ENCODE measurements at regions not wholly inside any gene's neighbourhood (a gene's known extent, or its start where the extent isn't known, plus 50 kb on each side); places are given as distances from the start of the nearest gene placed in this dataset.

DNA sequence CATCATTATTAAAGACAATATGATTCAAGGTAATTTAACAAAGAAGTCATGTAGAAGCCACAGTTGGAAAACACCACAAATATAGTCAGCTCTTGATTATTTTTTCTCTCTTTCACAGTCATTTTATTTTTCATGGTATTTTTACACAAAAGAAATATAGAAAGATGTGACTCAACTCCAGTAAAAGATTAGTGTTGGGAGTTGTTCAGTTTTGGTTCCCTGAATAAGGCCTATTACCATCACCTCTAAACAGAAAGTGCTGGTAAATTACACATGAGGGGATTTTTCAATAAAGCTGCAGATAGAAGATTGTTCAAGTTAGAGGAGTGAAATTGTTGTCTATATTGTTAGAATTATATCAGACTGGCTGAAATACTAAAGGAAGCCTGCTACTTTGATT, 107.0 kb downstream of the DDIT4L start:
- no peak for DNase-seq (ENCODE audit: low read depth)

DNA sequence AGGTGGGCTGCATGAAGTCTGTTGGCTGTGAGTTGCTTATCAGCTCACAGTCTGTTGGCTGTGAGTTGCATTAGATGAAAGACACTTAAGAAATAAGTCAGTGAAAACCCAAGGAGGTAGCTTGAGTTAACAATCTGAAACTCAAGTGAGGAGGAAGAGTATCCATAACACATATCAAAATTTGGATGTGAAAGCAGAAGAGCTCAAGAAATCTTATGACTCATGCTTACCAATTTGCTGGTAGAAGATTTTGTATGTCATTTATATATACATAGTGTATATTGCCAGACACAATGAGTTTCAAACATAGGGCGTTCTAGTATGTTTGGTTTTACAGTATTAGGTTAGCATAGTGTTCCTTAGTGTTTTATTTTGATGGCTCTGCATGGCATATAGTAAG, 107.4 kb downstream of the DDIT4L start:
- no peak for DNase-seq (ENCODE audit: low read depth)

DNA sequence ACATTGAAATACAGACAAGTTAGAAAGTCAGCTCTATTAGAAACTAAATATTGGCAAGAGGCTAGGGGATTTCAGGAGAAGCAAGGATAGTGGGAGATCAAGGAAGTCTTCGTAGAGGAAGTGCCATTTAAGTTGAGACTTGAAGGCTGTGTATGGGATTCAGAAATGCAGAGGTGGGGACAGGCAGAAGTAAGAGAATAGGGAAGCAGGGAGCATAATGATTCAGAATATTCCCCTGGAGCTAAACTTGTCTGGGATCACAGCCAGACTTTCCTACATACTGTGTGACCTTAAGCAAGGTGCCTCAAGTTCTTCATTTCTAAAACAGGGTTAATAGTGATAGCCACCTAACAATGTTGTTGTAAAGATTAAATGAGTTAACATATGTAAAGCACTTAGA, 108.8 kb downstream of the DDIT4L start:
- DNase-seq (ENCODE audit: low read depth), result no peak

DNA sequence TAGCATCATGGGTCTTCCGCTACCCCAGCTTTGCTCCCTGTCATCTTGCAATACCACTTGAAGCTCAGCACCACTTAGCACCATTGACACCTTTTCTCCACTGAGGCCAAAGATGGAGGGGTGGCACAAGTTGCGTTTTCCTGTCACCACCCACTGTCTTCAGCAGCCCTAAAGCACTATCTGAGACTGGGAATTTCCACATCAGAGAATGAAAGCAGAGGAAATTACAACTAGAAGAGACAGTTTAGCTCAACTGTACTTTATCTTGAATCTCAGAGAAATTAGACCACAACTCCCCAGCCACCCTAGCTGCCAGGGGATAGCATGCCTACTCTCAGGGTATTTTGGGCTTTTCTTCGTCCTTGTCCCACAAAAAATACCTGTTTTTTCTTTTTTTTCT, 111.0 kb downstream of the DDIT4L start:
- DNase-seq (ENCODE audit: low read depth), result no peak

DNA sequence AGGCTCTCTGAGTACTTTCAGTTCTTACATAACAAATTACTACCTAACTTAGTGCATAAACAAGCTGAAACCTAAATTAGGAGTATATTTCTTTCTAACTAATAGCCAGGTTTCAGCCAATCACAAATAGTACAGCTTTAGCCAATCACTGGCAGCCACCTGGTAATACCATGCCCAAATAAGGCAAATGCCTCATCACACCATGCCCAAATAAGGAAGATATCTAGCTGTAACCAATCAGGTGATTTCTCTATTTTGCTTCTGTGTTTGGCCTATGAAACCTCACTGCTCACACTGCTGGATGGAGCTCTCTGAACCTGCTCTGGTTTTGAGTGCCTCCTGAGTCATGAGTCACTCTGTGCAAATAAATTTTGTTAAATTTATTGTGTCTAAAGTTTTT, 113.5 kb downstream of the DDIT4L start:
- no peak for DNase-seq (ENCODE audit: low read depth)

DNA sequence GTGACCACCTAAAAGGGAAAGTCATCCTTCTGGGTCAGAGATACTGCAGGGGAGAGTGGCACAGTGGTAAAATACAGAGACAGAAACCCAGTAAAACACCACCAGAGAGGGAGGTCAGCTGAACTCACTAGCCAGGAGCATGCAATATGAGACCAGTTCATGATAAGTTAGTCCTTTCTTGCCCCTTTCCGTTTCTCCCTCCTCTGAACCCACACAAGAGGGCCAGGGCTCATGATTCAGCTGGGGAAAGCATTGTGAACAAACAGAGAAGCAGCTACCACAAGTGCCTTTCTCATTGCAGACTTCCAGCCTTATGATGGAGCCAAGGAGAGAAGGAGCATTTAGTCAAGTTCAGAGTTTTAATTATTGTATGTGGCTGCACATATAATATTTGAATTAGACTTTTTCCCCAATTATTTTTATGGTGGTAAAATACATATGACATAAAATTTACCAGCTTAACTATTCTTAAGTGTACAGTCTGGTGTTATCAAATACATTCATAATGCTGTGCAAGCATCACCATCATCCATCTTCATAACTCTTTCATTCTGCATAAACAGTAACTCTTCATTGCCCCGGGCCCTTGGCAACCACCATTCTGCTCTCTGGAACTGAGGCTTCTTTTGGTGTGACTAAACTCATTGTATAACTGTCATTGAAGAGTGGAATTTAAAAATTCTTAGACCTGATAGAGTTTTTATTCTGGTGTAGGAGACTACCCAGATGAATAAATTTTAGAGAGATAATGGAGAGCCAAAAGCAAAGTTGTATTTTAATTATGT, 114.6 kb downstream of the DDIT4L start:
- no peak for DNase-seq (ENCODE audit: low read depth)

DNA sequence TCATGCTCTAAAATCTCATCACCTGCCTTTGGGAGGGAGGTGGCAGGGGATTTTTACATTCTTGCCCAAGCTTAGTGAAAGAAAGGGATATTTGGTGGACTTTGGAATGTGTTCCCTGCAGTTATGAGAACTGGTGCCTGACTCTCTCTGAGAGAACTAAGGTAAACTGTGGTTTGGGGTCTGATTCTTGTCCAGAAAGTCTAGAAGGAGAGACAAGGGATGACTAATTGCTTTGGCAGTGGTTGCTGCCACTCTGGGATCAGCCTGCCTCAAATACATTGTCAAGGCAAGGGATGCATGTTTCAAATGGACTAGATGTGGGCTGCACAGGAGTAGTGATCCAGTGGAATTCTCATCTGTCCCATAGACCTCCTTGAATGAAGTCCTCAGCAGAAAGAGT, 115.2 kb downstream of the DDIT4L start:
- DNase-seq (ENCODE audit: low read depth), result no peak

DNA sequence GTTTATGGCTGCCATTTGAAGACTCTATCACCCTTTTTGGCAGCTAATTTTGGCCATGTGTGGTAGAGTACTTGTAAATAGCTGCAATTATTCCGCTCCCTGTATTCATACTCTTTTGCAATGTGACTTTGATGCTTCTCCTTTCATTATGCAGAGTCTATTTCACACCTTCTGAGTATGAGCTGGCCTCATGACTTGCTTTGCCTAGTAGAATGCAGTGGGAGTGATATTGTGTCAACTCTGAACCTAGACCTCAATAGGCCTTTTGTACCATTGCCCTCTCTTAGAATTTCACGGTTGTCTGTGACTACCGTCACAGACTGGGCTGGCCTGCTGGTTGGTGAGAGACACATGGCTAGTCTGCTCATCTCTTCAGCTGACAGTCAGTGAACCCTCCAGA, 118.8 kb downstream of the DDIT4L start:
- no peak for DNase-seq (ENCODE audit: low read depth)

DNA sequence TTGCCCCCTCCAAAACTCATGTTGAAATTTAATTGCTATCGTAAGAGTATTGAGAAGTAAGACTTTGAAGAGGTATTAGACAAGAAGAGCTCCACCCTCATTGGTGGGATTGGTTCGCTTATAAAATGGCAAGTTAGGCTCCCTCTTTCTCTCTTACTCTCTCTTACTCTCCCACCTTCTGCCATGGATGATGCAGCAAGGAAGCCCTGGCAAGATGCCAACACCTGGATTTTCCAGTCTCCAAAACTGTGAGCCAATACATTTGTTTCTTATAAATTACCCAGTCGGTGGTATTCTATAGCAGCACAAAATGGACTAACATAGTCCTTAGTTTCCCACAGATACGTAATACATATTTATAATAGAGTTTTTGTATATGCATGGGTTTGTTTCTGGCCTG, 119.4 kb downstream of the DDIT4L start:
- DNase-seq (ENCODE audit: low read depth), result no peak

DNA sequence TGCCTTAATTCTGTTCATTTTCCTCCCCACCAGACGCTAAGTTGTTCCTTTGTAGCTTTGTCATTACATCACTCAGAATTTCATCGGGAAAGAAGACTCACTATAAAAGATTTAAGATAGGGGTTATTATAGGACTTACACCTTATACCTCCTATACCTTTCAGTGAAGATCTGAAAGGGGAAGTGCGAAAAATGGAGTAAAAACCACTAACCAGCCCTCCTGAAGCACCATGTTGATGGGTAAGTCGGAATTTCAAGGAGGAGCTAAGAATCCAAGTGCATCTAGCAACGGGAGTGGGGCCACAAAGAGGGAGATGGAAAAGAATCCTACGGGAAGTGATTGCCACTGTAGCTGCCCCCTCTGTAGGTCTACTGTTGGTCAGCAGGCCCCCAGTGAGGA, 119.1 kb upstream of the H2AZ1 start:
- DNase-seq (ENCODE audit: low read depth), result no peak

DNA sequence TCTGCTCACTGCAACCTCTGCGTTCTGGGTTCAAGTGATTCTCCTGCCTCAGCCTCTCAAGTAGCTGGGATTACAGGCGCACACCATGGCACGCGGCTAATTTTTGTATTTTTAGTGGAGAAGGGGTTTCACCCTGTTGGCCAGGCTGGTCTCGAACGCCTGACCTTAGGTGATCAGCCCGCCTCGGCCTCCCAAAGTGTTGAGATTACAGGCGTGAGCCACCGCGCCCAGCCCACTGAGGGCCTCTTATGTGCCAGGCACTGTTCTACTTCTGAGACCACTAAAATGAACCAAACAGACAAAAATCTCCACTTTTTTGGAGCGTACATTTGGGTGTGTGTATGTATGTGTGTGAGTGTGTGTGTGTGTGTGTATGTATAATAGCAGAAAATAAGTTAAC, 117.2 kb upstream of the H2AZ1 start:
- DNase-seq (ENCODE audit: low read depth), result no peak

DNA sequence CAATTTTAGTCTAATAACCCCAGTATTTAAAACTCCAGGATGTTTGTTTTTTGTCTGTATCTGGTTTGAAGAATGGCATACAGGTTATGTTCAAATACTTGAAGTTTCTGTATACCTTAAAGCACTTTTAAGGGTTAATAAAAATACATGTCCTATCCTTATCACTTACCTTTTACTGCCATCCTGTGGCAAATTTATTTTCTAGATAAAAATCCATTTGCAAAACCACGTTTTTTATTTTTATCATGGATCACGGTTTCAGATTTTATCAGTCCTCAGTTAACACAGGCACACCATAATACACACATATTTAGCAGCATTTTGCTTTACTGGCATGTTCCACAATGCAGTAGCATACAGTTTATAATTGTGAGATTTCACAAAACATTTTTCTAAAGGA, 113.3 kb upstream of the H2AZ1 start:
- no peak for DNase-seq (ENCODE audit: low read depth)

DNA sequence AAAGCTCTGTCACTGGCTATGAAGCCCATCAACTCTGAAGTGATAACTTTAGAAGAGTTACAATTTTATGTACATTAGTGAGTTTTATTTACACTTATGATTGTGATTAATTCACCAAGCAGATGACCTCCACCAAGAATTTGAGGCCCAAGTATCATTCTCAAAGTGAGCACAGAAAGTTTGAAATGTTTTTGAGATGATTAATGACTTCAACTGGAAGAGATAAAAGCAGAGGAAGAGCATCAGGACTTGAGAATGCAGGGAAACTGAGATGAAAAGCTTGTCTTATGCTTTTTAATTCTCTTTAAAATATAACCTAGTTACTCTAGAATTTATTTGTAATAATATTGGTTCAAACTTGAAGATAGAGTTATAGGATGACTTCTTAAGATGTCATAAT, 112.8 kb upstream of the H2AZ1 start:
- DNase-seq (ENCODE audit: low read depth), result no peak

DNA sequence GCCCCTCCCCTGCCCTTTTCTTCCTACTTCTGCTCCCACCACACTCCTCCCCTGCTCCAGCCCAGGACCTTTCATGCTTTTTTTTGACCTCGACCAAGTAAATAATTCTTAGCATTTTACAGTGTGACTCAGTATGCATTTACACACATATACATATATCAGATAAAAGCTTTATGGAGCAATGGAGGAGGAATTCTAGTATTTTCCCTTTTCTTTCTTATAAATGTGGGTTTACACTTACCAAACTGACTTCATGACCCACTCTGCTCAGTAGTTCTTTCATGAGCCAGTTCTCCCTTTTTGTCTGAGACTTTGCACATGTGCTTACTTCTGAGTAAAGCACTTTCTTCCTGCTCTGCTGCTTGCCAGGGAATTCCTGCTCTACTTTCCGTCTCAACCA, 111.8 kb upstream of the H2AZ1 start:
- DNase-seq (ENCODE audit: low read depth), result no peak

DNA sequence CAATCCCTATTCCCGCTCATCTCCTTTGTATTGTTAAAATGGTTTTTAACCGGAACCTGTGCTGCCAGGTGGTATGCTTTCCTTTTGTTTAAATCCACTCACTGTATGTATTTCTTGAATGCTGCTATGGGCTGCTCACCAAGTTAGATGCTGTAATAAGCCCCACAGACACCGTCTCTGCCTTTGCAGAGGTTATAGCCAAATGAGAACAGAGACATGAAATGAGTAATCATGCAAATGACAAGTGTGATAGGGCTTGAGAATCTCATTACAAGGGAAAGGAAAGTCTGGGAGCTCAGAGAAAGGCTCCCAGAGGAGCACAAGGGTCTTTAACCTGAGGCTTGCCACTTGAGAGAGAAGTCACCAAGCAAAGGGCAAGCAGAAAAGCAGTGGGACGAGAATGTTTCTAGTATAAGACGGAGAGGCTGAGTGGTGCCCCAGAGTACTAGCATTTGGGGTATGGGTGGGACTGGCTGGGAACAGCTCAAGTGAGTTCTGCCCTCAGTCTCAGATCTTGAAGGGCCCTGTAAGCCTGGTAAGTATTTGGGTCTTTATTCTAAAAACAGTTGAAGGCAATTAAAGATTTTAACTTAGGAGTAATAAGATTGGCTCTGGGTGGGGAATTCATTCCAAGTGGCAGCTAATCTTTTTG, 110.8 kb upstream of the H2AZ1 start:
- no peak for DNase-seq (ENCODE audit: low read depth)

DNA sequence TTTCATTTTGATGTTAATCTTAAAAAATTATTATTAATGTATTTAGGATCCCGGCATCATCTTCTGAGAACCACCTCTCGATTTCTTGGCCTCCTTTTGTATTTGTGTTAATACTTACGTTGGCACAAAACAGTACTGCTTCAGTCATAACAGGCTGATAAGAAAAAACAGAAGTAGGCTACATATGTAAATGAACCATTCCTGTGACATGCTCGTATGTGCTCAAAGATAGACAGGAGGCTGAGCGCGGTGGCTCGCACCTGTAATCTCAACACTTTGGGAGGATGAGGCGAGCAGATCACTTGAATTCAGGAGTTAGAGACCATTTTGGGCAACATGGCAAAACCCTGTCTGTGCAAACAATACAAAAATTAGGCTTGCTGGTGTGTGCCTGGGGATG, 109.4 kb upstream of the H2AZ1 start:
- DNase-seq (ENCODE audit: low read depth), result no peak

DNA sequence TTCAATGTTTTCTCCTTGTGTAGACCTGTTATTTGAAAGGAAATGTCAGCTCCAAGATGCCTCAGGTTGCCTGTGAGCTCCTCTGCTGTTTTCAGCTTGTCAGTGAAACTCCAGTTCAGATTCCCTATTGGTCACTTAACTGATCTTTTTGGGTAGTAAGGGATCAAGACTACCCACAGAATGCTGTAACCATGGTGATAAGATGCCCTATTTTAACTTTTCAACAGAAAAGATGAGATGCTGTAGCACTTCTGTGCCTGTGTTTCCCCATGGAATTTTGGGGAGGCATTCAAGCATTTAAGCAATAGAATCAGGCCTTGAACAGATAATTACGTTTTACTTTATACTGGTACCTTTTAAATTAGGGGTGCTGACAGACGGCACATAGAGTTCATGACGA, 106.6 kb upstream of the H2AZ1 start:
- no peak for DNase-seq (ENCODE audit: low read depth)

DNA sequence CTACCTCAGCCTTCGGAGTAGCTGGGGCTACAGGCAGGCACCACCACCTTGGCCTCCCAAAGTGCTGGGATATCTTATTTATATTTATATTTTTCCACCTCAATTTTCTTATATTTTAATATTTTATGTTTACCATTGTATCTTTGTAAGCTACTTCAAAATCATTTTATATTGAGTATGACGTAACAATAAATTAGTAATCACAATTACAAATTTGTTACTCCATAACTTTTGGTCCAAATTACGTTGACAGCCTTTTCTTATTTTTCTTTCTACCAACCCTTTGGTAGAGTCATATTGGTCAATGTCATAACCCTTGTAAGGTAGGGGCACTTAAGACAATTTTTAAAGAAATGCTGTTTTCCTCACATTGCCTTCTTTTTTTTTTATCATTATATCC, 104.0 kb upstream of the H2AZ1 start:
- no peak for DNase-seq (ENCODE audit: low read depth)

DNA sequence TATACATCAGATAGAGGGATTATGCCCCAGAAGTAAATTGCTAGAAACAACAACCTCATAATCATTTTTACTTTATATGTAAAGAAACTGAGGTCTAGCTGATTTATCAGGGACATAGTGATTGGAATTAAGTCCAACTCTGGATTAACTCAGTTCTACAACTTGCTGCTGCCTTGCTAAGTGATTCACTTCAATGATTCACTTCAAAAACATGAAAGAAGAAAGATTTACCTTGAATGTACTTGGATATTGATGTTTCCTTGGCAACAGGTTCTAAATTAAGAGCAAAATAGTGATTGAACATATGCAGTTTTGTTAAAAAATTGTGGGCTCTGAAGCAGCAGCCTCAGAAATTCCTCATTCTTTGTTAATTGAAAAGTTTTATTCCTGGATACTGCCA, 99.8 kb upstream of the H2AZ1 start:
- DNase-seq (ENCODE audit: low read depth), result no peak

DNA sequence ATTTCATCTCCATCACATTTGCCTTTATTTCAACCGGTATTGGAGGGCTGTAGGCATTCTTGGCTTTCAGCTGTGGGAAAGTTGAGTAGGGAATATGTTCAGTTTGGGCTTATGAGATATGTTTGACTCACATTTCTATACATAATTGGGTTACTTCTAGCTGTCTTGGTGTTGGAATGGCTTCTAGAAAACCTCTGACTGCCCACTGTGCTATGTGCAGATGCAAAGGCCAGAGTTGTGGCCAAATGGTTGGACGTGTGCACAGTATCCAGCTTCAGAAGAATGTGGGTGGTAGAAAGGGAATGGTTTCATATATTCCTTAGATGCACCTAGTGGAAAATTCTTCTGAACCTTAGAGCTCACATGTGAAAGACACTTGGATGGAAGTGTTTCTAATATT, 92.6 kb upstream of the H2AZ1 start:
- DNase-seq (ENCODE audit: low read depth), result no peak

DNA sequence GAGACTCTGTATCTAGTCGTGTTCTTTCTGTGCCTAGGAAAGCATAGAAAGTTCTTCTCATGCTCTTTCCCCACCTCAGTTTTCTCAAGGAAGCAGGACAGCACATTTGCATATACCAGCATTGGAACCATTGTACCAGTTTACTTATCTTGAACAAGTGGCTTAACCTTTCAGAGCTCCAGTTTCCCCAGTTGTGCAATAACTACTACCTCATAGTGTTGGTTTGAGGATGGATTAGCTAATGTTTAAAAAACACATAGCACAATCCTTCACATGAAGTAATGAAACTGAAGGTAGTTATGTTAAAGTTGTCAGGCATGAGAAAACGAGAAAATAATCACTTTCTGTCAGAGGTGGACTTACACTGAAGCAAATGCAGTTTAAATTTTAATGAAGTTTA, 92.2 kb upstream of the H2AZ1 start:
- DNase-seq (ENCODE audit: low read depth), result no peak

DNA sequence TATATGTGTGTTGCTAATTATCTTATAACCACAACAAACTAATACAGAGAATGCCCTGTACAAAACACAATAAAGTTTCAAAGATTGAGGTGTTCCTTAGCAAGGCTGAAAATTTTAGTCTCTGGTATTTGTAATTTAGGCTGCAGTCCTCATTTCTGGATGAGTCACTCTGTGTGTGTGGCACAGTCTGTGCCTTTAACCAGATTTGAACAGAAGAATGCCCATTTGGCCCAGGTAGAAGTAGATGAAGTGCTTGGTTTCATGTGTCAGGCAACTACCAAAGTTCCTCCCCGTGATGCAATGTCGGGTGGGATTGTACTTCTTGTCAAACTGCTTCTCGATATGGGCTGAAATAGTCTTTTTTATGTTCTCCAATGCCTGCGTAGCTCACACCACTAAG, 91.6 kb upstream of the H2AZ1 start:
- DNase-seq (ENCODE audit: low read depth), result no peak

DNA sequence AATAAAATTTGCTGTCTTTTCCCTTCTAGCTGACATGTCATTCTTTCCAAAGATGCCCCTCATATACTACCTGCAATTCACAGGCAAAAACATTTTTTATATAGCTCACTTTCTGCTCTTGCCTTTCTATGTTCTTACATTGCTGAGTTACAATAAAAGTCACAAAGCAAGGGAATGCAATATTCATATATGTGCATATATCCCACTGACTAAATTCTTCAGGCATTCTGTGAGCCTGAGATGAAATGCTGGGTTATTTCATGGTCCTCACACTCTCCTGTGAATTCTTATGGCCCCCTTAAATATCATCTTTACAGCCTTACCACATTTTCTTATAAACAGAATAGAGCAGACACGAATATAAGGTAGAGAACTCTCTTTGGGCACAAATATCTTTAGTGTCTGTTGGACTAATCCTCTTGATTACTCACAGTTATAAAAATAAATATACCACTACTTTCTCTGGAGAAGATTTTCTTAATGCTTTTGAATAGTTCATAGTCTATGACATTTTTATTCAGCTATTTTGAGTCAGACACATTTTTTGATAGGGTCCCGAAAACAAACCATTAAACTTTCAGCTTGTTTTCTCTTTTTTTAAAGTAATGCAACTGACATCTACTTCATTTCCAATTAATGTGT, 84.1 kb upstream of the H2AZ1 start:
- DNase-seq (ENCODE audit: low read depth), result no peak

DNA sequence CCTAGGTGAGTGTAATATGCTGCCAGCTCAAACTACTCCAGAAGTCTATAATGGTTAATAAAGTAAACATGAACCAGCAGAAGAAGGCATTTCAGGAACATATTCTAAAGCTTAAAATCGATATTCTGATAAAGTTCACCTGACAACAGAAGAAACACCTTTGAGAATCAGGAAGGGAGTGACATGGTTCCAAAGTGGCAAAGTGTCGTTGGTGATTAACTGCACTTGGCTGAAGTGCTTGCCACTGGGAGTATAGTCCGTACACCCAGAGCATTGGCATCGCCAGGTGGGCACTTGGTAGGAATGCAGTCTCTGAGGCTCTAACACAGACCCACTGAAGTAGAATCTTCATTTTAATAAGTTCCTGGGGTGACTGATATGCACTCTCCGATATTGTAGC, 76.0 kb upstream of the H2AZ1 start:
- no peak for DNase-seq (ENCODE audit: low read depth)
